Natural killer cell (primary cell): ENCODE measurements at regions not wholly inside any gene's neighbourhood (a gene's known extent, or its start where the extent isn't known, plus 50 kb on each side); places are given as distances from the start of the nearest gene placed in this dataset.

Experiments
- ATAC-seq, 3 donors: fragments of 150-1000 bp in 2 of 3; fragments of 200-7000 bp in 1 of 3; cut with Tn5 transposase; 1 replicate in 1 of 3; 2 replicates in 2 of 3; pipeline ENCODE4 v1.10.0; 2021; ENCODE audit warnings: mild to moderate bottlenecking in 2 of 3, moderate library complexity in 2 of 3
- DNase-seq, 2 donors: peaks; one replicate each; pipeline versions ENCODE4 v3.0.0 to v3.0.0-alpha.2; 2013 to 2021; ENCODE audit warnings: mixed read lengths in 1 of 2
- H3K27ac ChIP-seq: one replicate; pipeline ENCODE4 v1.5.1; 2013; ENCODE audit warnings: mild to moderate bottlenecking, low read length
- H3K27me3 ChIP-seq: one replicate; pipeline ENCODE4 v1.6.1; 2013; ENCODE audit warnings: low read length; ENCODE audit not compliant: control insufficient read depth, insufficient read depth
- H3K36me3 ChIP-seq: one replicate; pipeline ENCODE4 v1.6.1; 2013; ENCODE audit warnings: low read length; ENCODE audit not compliant: control insufficient read depth, insufficient read depth
- H3K4me1 ChIP-seq: one replicate; pipeline ENCODE4 v1.6.1; 2013; ENCODE audit warnings: low read length; ENCODE audit not compliant: control insufficient read depth, insufficient read depth
- H3K4me3 ChIP-seq: one replicate; pipeline ENCODE4 v1.5.1; 2013; ENCODE audit warnings: low read length
- H3K9me3 ChIP-seq: one replicate; pipeline ENCODE4 v1.6.1; 2013; ENCODE audit warnings: low read length; ENCODE audit not compliant: control insufficient read depth, insufficient read depth
- H3K27ac Mint-ChIP-seq, 2 donors: one replicate each; pipeline ENCODE4 v1.8.0; 2022; ENCODE audit warnings: mild to moderate bottlenecking in 2 of 2, mixed read lengths in 2 of 2, moderate library complexity in 1 of 2
- H3K27me3 Mint-ChIP-seq, 2 donors: one replicate each; pipeline ENCODE4 v1.8.0; 2022; ENCODE audit warnings: low read depth in 2 of 2, mixed read lengths in 2 of 2
- H3K36me3 Mint-ChIP-seq: one replicate; pipeline ENCODE4 v1.8.0; 2022; ENCODE audit warnings: mixed read lengths
- H3K4me1 Mint-ChIP-seq, 2 donors: one replicate each; pipeline ENCODE4 v1.8.0; 2022; ENCODE audit warnings: mixed read lengths in 2 of 2
- H3K4me3 Mint-ChIP-seq: one replicate; pipeline ENCODE4 v1.8.0; 2022; ENCODE audit warnings: mild to moderate bottlenecking, moderate library complexity, mixed read lengths
- H3K9me3 Mint-ChIP-seq, 2 donors: one replicate each; pipeline ENCODE4 v1.8.0; 2022; ENCODE audit warnings: mixed read lengths in 2 of 2
- CTCF ChIP-seq: fragments of 200-600 bp; IDR thresholded peaks from one replicate; pipeline ENCODE4 v1.8.0; 2022; ENCODE audit warnings: antibody characterized with exemption
- WGBS: methylation state at CpG from one replicate; pipeline ENCODE4 v1.1.7; 2013; ENCODE audit warnings: missing lambda C conversion rate; ENCODE audit not compliant: insufficient coverage; 5-methylcytosine and 5-hydroxymethylcytosine counted together
- intact Hi-C: fragments of 100-400 bp; cut with micrococcal nuclease; formaldehyde crosslinking; loops from one replicate; pipeline ENCODE4 v1.14.2; 2022

- H3K4me3 Mint-ChIP-seq = no peak overlapping the region
- WGBS = 83% methylated on average over 2 of the region's 2 CpGs
- intact Hi-C loops = no loop called here
- no peak overlapping the region for H3K27ac Mint-ChIP-seq
- Histone ChIP-seq H3K36me3 (no peaks in the 10 kb centered on the region), H3K4me3 (no peak overlapping the region), H3K27me3 (no peaks in the 10 kb centered on the region), H3K27ac (no peak overlapping the region), H3K4me1 (no peaks in the 10 kb centered on the region), H3K9me3 (no peaks in the 10 kb centered on the region)
- no peak for ATAC-seq
- no peaks in the 10 kb centered on the region for H3K9me3 Mint-ChIP-seq
- no peaks in the 10 kb centered on the region for H3K27me3 Mint-ChIP-seq
- no peak for DNase-seq
- H3K36me3 Mint-ChIP-seq = no peaks in the 10 kb centered on the region
- H3K4me1 Mint-ChIP-seq = no peaks in the 10 kb centered on the region
- no peak for TF ChIP-seq CTCF
Measured at GRCh38 chr3:25019506-25019905, 408.6 kb upstream of the RARB start.

DNA sequence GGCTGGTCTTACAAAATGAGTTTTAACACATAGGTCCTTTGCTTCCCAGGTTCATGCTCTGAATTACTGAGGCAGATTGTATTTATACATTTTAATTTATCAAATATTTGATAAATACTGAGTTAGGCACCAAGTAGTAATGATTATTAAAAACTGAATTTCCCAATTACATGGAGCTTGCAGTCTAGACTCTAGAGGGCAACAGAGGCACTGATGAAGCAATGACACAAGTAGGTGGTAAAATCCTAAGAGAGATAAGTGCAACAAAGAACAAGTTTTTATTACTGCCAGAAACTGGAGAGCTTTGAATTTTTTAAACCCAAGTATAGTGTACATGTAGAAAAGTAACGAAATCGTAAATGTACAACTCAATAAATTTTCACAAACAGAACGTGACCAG, 406.2 kb upstream of the RARB start:
- DNase-seq = no peak
- Histone ChIP-seq H3K4me3 (no peak overlapping the region), H3K27ac (no peak overlapping the region), H3K27me3 (no peaks in the 10 kb centered on the region), H3K9me3 (no peaks in the 10 kb centered on the region), H3K36me3 (no peaks in the 10 kb centered on the region), H3K4me1 (no peaks in the 10 kb centered on the region)
- no peaks in the 10 kb centered on the region for H3K36me3 Mint-ChIP-seq
- no peak for ATAC-seq
- no CpG with 5 or more reads among the region's 3 CpGs for WGBS
- intact Hi-C loops = no loop called here
- H3K27me3 Mint-ChIP-seq = no peaks in the 10 kb centered on the region
- no peaks in the 10 kb centered on the region for H3K4me1 Mint-ChIP-seq
- H3K4me3 Mint-ChIP-seq = no peak overlapping the region
- TF ChIP-seq CTCF = no peak
- H3K27ac Mint-ChIP-seq = no peak overlapping the region
- no peaks in the 10 kb centered on the region for H3K9me3 Mint-ChIP-seq

DNA sequence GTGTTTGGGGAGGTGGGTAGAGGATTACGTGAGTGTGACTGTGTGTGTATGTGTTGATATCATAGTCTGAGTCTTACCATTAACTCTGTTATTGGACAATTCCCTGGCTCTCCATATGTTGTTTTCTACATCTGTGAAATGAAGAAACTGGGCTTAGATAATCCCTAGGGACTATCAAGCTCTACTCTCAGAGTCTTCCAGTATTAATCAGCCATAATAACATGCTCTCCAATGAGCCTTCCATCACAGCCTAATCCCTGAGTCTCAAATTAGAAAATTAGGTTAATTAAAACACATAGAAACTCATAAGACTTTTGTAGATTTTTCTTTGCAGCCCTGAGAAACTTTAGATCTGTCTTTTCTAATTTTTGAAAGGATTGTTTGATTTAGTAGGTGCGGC, 404.2 kb upstream of the RARB start:
- Histone ChIP-seq H3K36me3 (no peaks in the 10 kb centered on the region), H3K4me3 (no peak overlapping the region), H3K4me1 (no peaks in the 10 kb centered on the region), H3K27ac (no peak overlapping the region), H3K27me3 (no peaks in the 10 kb centered on the region), H3K9me3 (no peaks in the 10 kb centered on the region)
- no peak overlapping the region for H3K27ac Mint-ChIP-seq
- DNase-seq (no peak), ATAC-seq (no peak)
- no peak for TF ChIP-seq CTCF
- intact Hi-C loops = no loop called here
- no peaks in the 10 kb centered on the region for H3K4me1 Mint-ChIP-seq
- H3K27me3 Mint-ChIP-seq = no peaks in the 10 kb centered on the region
- H3K36me3 Mint-ChIP-seq = no peaks in the 10 kb centered on the region
- 89% methylated on average over 1 of the region's 2 CpGs for WGBS
- H3K9me3 Mint-ChIP-seq = no peaks in the 10 kb centered on the region
- H3K4me3 Mint-ChIP-seq = no peak overlapping the region

- Mint-ChIP-seq H3K4me3 (no peak overlapping the region), H3K9me3 (no peaks in the 10 kb centered on the region), H3K27me3 (no peaks in the 10 kb centered on the region), H3K4me1 (no peaks in the 10 kb centered on the region), H3K36me3 (no peaks in the 10 kb centered on the region), H3K27ac (no peak overlapping the region)
- Histone ChIP-seq H3K36me3 (no peaks in the 10 kb centered on the region), H3K27ac (no peak overlapping the region), H3K9me3 (no peaks in the 10 kb centered on the region), H3K4me1 (no peaks in the 10 kb centered on the region), H3K27me3 (no peaks in the 10 kb centered on the region), H3K4me3 (no peak overlapping the region)
- DNase-seq (no peak), ATAC-seq (no peak)
- intact Hi-C loops = no loop called here
- TF ChIP-seq CTCF = no peak
Measured at GRCh38 chr3:25025236-25025635, 402.8 kb upstream of the RARB start.
